Panc1 (cell line): ENCODE measurements at regions not wholly inside any gene's neighbourhood (a gene's known extent, or its start where the extent isn't known, plus 50 kb on each side); places are given as distances from the start of the nearest gene placed in this dataset.

ENCODE experiments used
- ATAC-seq: fragments of 200-7000 bp; cut with Tn5 transposase; 2 replicates; pipeline ENCODE4 v1.9.1; 2020; ENCODE audit warnings: mild to moderate bottlenecking, moderate library complexity
- BruUV-seq: library from RNA; stranded (reverse); fragments of 400-500 nt; replicated peaks from 2 replicates; lab custom pipeline; 2021; lab: Mats Ljungman, UMichigan
- CTCF ChIA-PET: fragments of 300-600 bp; sonication (Branson Sonifier 250); formaldehyde crosslinking; loops from one replicate; lab custom pipeline; 2022; ENCODE audit warnings: antibody characterized with exemption; lab: Charles Lee
- POLR2A ChIA-PET: fragments of 300-600 bp; sonication (Branson Sonifier 250); formaldehyde crosslinking; loops from one replicate; lab custom pipeline; 2022; ENCODE audit warnings: antibody characterized with exemption; lab: Charles Lee
- DNase-seq: peaks from one replicate; pipeline ENCODE4 v3.0.0-alpha.2; 2010; ENCODE audit warnings: low read depth, low spot score
- H3K27ac ChIP-seq: 2 replicates; pipeline ENCODE4 v1.5.1; 2011; ENCODE audit warnings: mild to moderate bottlenecking, low read length, inconsistent platforms
- H3K27me3 ChIP-seq: fragments of 200-500 bp; sonication (Bioruptor generic); 2 replicates; pipeline ENCODE4 v1.6.0; 2014; ENCODE audit warnings: low read length, inconsistent platforms; ENCODE audit not compliant: control insufficient read depth, insufficient read depth
- H3K36me3 ChIP-seq: fragments of 200-500 bp; sonication (Bioruptor generic); 2 replicates; pipeline ENCODE4 v1.5.1; 2014; ENCODE audit warnings: inconsistent platforms, mild to moderate bottlenecking, low read length, moderate library complexity; ENCODE audit not compliant: control insufficient read depth, insufficient read depth
- H3K4me1 ChIP-seq: 2 replicates; pipeline ENCODE4 v1.5.1; 2011; ENCODE audit warnings: inconsistent platforms, mild to moderate bottlenecking, low read length, moderate library complexity; ENCODE audit not compliant: control insufficient read depth, insufficient read depth
- H3K4me3 ChIP-seq, 2 experiments: 2 replicates each; pipeline ENCODE4 v1.5.1; 2011 to 2012; ENCODE audit warnings: low read depth in 2 of 2, low read length in 2 of 2, mild to moderate bottlenecking in 2 of 2, inconsistent platforms in 1 of 2, moderate library complexity in 1 of 2
- H3K9me3 ChIP-seq: fragments of 200-500 bp; sonication (Bioruptor generic); 2 replicates; pipeline ENCODE4 v1.5.1; 2014; ENCODE audit warnings: low read depth, mild to moderate bottlenecking, inconsistent platforms, low read length, moderate library complexity; ENCODE audit not compliant: control insufficient read depth, insufficient read depth
- CTCF ChIP-seq: fragments of 450-650 bp; IDR thresholded peaks from 2 replicates; pipeline ENCODE4 v1.5.1; 2017; ENCODE audit warnings: mild to moderate bottlenecking
- POLR2AphosphoS5 ChIP-seq: IDR thresholded peaks from 2 replicates; pipeline ENCODE4 v1.6.1; 2012; ENCODE audit warnings: mild to moderate bottlenecking, low read depth, low read length, moderate library complexity
- REST ChIP-seq, 2 experiments: IDR thresholded peaks; 2 replicates each; pipeline ENCODE4 v1.6.1; 2011 to 2012; ENCODE audit warnings: low read depth in 2 of 2, control low read depth in 1 of 2, low read length in 1 of 2, mild to moderate bottlenecking in 1 of 2, moderate library complexity in 1 of 2; ENCODE audit not compliant: insufficient read depth in 1 of 2
- SIN3A ChIP-seq: IDR thresholded peaks from 2 replicates; pipeline ENCODE4 v1.6.1; 2012; ENCODE audit warnings: low read depth, mild to moderate bottlenecking, low read length, moderate library complexity, borderline replicate concordance; ENCODE audit not compliant: insufficient read depth
- TCF7L2 ChIP-seq: IDR thresholded peaks from 2 replicates; pipeline ENCODE4 v1.6.1; 2011; ENCODE audit warnings: mild to moderate bottlenecking, low read depth, low read length, inconsistent platforms
- in situ Hi-C: cut with HindIII; loops from 2 replicates; pipeline ENCODE4 v1.10.0; 2016; ENCODE audit warnings: low sequenced_read_pairs, low pct_unique_long_range_greater_than_20kb
- intact Hi-C: fragments of 100-400 bp; cut with micrococcal nuclease; formaldehyde crosslinking; loops from one replicate; pipeline ENCODE4 v1.10.0; 2022; ENCODE audit not compliant: unreplicated experiment

GRCh38 chr10:64097391-64098122 lies 576.4 kb downstream of the REEP3 start:
- in situ Hi-C loops (no loop called here), intact Hi-C loops (no loop called here)
- Histone ChIP-seq H3K27me3 (no peaks in the 10 kb centered on the region), H3K27ac (no peak overlapping the region), H3K4me1 (no peaks in the 10 kb centered on the region), H3K36me3 (no peaks in the 10 kb centered on the region), H3K4me3 (no peak overlapping the region), H3K9me3 (no peaks in the 10 kb centered on the region)
- ChIA-PET CTCF (no interaction called here), POLR2A (no interaction called here)
- no peak for ATAC-seq
- no peak for TF ChIP-seq TCF7L2
- no peak for TF ChIP-seq CTCF
- no peak for TF ChIP-seq REST (IDR thresholded peaks at IDR 0.05; ENCODE audit: insufficient read depth in 1 of 2, low read depth in 2 of 2, low read length in 1 of 2)
- TF ChIP-seq SIN3A = no peak
- no peak for TF ChIP-seq POLR2AphosphoS5
- BruUV-seq = no TSS peak
- DNase-seq = no peak

GRCh38 chr10:64098994-64099393 lies 577.8 kb downstream of the REEP3 start:
- BruUV-seq = no TSS peak
- intact Hi-C loops (no loop called here), in situ Hi-C loops (no loop called here)
- TF ChIP-seq TCF7L2 = no peak
- TF ChIP-seq REST (IDR thresholded peaks at IDR 0.05; ENCODE audit: insufficient read depth in 1 of 2, low read depth in 2 of 2, low read length in 1 of 2) = no peak
- TF ChIP-seq SIN3A = no peak
- no peak for TF ChIP-seq POLR2AphosphoS5
- Histone ChIP-seq H3K36me3 (no peaks in the 10 kb centered on the region), H3K27ac (no peak overlapping the region), H3K27me3 (no peaks in the 10 kb centered on the region), H3K9me3 (no peaks in the 10 kb centered on the region), H3K4me3 (no peak overlapping the region), H3K4me1 (no peaks in the 10 kb centered on the region)
- POLR2A ChIA-PET = no interaction called here
- no peak for DNase-seq
- ATAC-seq = no peak
- CTCF ChIA-PET = no interaction called here
